H9 (cell line): ENCODE measurements at regions not wholly inside any gene's neighbourhood (a gene's known extent, or its start where the extent isn't known, plus 50 kb on each side); places are given as distances from the start of the nearest gene placed in this dataset.

Experiments used
- DNase-seq: peaks from one replicate; pipeline ENCODE4 v3.0.0-alpha.2; 2017
- H2AFZ ChIP-seq: one replicate; pipeline ENCODE4 v1.6.1; 2013; ENCODE audit warnings: mild to moderate bottlenecking, low read length, control low read depth, moderate library complexity
- H2AK5ac ChIP-seq: 2 replicates; pipeline ENCODE4 v1.6.1; 2013; ENCODE audit warnings: low read length, control low read depth, mixed read lengths; ENCODE audit not compliant: insufficient read length
- H2BK120ac ChIP-seq: one replicate; pipeline ENCODE4 v1.6.1; 2013; ENCODE audit warnings: low read depth, mild to moderate bottlenecking, low read length, control low read depth, inconsistent platforms; ENCODE audit not compliant: poor library complexity, severe bottlenecking
- H2BK12ac ChIP-seq: 2 replicates; pipeline ENCODE4 v1.6.1; 2013; ENCODE audit warnings: low read length, control low read depth, mixed read lengths, low read depth; ENCODE audit not compliant: insufficient read length
- H2BK15ac ChIP-seq: 2 replicates; pipeline ENCODE4 v1.6.1; 2013; ENCODE audit warnings: low read depth, low read length, control low read depth
- H2BK20ac ChIP-seq: one replicate; pipeline ENCODE4 v1.6.1; 2013; ENCODE audit warnings: low read depth, mild to moderate bottlenecking, low read length, control low read depth, inconsistent platforms; ENCODE audit not compliant: poor library complexity, severe bottlenecking
- H2BK5ac ChIP-seq: 2 replicates; pipeline ENCODE4 v1.6.1; 2013; ENCODE audit warnings: low read length, control low read depth, mixed read lengths; ENCODE audit not compliant: insufficient read length
- H3K14ac ChIP-seq: 2 replicates; pipeline ENCODE4 v1.6.1; 2013; ENCODE audit warnings: low read length, control low read depth; ENCODE audit not compliant: insufficient read depth
- H3K18ac ChIP-seq: 2 replicates; pipeline ENCODE4 v1.6.1; 2013; ENCODE audit warnings: low read depth, mild to moderate bottlenecking, mixed read lengths, low read length, control low read depth; ENCODE audit not compliant: insufficient read length
- H3K23ac ChIP-seq: 2 replicates; pipeline ENCODE4 v1.6.1; 2013; ENCODE audit warnings: low read length, control low read depth, mixed read lengths, low read depth; ENCODE audit not compliant: insufficient read length
- H3K23me2 ChIP-seq: 2 replicates; pipeline ENCODE4 v1.6.1; 2013; ENCODE audit warnings: low read depth, mild to moderate bottlenecking, mixed read lengths, low read length, control low read depth; ENCODE audit not compliant: insufficient read length, poor library complexity, severe bottlenecking
- H3K27ac ChIP-seq: 2 replicates; pipeline ENCODE4 v1.5.1; 2013; ENCODE audit warnings: low read length, control low read depth, mixed read lengths, low read depth; ENCODE audit not compliant: insufficient read length
- H3K27me3 ChIP-seq: 2 replicates; pipeline ENCODE4 v1.6.1; 2013; ENCODE audit warnings: low read length, control low read depth, inconsistent platforms; ENCODE audit not compliant: insufficient read depth
- H3K4ac ChIP-seq: 2 replicates; pipeline ENCODE4 v1.6.1; 2013; ENCODE audit warnings: low read depth, mild to moderate bottlenecking, control low read depth, inconsistent platforms, low read length, moderate library complexity
- H3K4me1 ChIP-seq: 2 replicates; pipeline ENCODE4 v1.6.1; 2013; ENCODE audit warnings: low read length, control low read depth, inconsistent platforms; ENCODE audit not compliant: insufficient read depth
- H3K4me2 ChIP-seq: 2 replicates; pipeline ENCODE4 v1.6.1; 2013; ENCODE audit warnings: low read length, control low read depth, mixed read lengths; ENCODE audit not compliant: insufficient read length, insufficient read depth
- H3K56ac ChIP-seq: 2 replicates; pipeline ENCODE4 v1.6.1; 2013; ENCODE audit warnings: low read depth, mild to moderate bottlenecking, mixed read lengths, low read length, control low read depth; ENCODE audit not compliant: insufficient read length
- H3K79me1 ChIP-seq: 2 replicates; pipeline ENCODE4 v1.6.1; 2013; ENCODE audit warnings: low read depth, mild to moderate bottlenecking, moderate library complexity, low read length, control low read depth, inconsistent platforms; ENCODE audit not compliant: insufficient read depth, poor library complexity, severe bottlenecking
- H3K79me2 ChIP-seq: 2 replicates; pipeline ENCODE4 v1.6.1; 2013; ENCODE audit warnings: low read length, control low read depth, inconsistent platforms; ENCODE audit not compliant: insufficient read depth
- H3K9ac ChIP-seq: 2 replicates; pipeline ENCODE4 v1.6.1; 2013; ENCODE audit warnings: low read length, control low read depth, mixed read lengths; ENCODE audit not compliant: insufficient read length; ENCODE audit errors: extremely low read depth
- H3K9me3 ChIP-seq: one replicate; pipeline ENCODE4 v1.6.1; 2013; ENCODE audit warnings: low read depth, low read length, inconsistent platforms; ENCODE audit not compliant: control insufficient read depth
- H3T11ph ChIP-seq: one replicate; pipeline ENCODE4 v1.6.1; 2013; ENCODE audit warnings: mild to moderate bottlenecking, low read length, control low read depth, inconsistent platforms
- H4K20me1 ChIP-seq: one replicate; pipeline ENCODE4 v1.6.1; 2013; ENCODE audit not compliant: control insufficient read depth, insufficient read length, insufficient read depth
- H4K5ac ChIP-seq: 2 replicates; pipeline ENCODE4 v1.6.1; 2013; ENCODE audit warnings: low read depth, mild to moderate bottlenecking, mixed read lengths, low read length, control low read depth; ENCODE audit not compliant: insufficient read length
- H4K8ac ChIP-seq: replicated peaks from 2 replicates; pipeline ENCODE4 v1.6.1; 2013; ENCODE audit warnings: low read length, control low read depth, mixed read lengths, low read depth; ENCODE audit not compliant: insufficient read length
- H4K91ac ChIP-seq: 2 replicates; pipeline ENCODE4 v1.6.1; 2013; ENCODE audit warnings: low read depth, mild to moderate bottlenecking, moderate library complexity, mixed read lengths, low read length, control low read depth; ENCODE audit not compliant: insufficient read length
- H3K27ac Mint-ChIP-seq, 3 experiments: 2 replicates in 2 of 3; 3 replicates in 1 of 3; pipeline ENCODE4 v1.8.0; 2020 to 2021; ENCODE audit warnings: mixed read lengths in 3 of 3, mild to moderate bottlenecking in 1 of 3, moderate library complexity in 1 of 3
- H3K27me3 Mint-ChIP-seq: 2 replicates; pipeline ENCODE4 v1.8.0; 2021; ENCODE audit warnings: low read depth, mild to moderate bottlenecking, moderate library complexity, mixed read lengths
- H3K36me3 Mint-ChIP-seq, 3 experiments: 2 replicates in 2 of 3; 3 replicates in 1 of 3; pipeline ENCODE4 v1.8.0; 2020 to 2021; ENCODE audit warnings: low read depth in 3 of 3, mixed read lengths in 3 of 3; ENCODE audit not compliant: insufficient read depth in 1 of 3
- H3K4me1 Mint-ChIP-seq, 2 experiments: 2 replicates each; pipeline ENCODE4 v1.8.0; 2020; ENCODE audit warnings: mixed read lengths in 2 of 2
- H3K4me3 Mint-ChIP-seq, 2 experiments: 2 replicates in 1 of 2; 3 replicates in 1 of 2; pipeline ENCODE4 v1.8.0; 2020 to 2021; ENCODE audit warnings: mild to moderate bottlenecking in 2 of 2, mixed read lengths in 2 of 2, moderate library complexity in 1 of 2
- H3K9me3 Mint-ChIP-seq, 2 experiments: 2 replicates in 1 of 2; 3 replicates in 1 of 2; pipeline ENCODE4 v1.8.0; 2020; ENCODE audit warnings: mild to moderate bottlenecking in 2 of 2, mixed read lengths in 2 of 2, moderate library complexity in 1 of 2
- WGBS: extraction: QIAGEN DNeasy Blood & Tissue Kit; methylation state at CpG from one replicate; pipeline ENCODE4 v1.1.7; 2013; ENCODE audit warnings: missing lambda C conversion rate, low lambda C conversion rate, mixed read lengths; ENCODE audit not compliant: insufficient read length; ENCODE audit errors: extremely low coverage; 5-methylcytosine and 5-hydroxymethylcytosine counted together
- TF ChIP-seq, protein P1 (sequence below): fragments of 200-600 bp; sonication (generic); conservative IDR thresholded peaks from 3 replicates; pipeline ENCODE4 v1.8.0; 2021; ENCODE audit warnings: antibody characterized with exemption, mild to moderate bottlenecking

DNA sequence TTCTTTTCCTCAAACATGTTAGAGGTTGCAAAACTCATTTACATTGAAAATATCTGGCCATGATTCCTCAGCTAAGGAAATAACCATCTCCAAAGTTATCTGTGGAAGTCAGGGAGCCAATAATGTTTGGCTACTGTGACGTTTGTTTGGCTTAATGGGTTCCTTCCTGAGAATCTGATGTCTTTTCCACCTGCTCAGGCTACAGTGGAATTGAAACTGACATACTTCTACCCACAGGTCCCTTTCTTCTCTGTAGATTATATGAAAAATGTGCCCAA lies 221.1 kb upstream of the XYLT1 start:
- no peaks in the 10 kb centered on the region for H3K79me2 ChIP-seq
- no peak overlapping the region for H2BK120ac ChIP-seq
- no peak overlapping the region for H3K4me3 Mint-ChIP-seq
- no peaks in the 10 kb centered on the region; the same call in 1 of the 2 replicates for H3K4me1 ChIP-seq
- H3K9me3 ChIP-seq, result no peaks in the 10 kb centered on the region
- TF ChIP-seq, protein P1, sequence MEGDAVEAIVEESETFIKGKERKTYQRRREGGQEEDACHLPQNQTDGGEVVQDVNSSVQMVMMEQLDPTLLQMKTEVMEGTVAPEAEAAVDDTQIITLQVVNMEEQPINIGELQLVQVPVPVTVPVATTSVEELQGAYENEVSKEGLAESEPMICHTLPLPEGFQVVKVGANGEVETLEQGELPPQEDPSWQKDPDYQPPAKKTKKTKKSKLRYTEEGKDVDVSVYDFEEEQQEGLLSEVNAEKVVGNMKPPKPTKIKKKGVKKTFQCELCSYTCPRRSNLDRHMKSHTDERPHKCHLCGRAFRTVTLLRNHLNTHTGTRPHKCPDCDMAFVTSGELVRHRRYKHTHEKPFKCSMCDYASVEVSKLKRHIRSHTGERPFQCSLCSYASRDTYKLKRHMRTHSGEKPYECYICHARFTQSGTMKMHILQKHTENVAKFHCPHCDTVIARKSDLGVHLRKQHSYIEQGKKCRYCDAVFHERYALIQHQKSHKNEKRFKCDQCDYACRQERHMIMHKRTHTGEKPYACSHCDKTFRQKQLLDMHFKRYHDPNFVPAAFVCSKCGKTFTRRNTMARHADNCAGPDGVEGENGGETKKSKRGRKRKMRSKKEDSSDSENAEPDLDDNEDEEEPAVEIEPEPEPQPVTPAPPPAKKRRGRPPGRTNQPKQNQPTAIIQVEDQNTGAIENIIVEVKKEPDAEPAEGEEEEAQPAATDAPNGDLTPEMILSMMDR, result no peak
- H3K23ac ChIP-seq, result no peak overlapping the region
- no peak overlapping the region for H3K56ac ChIP-seq
- H3K23me2 ChIP-seq, result no peaks in the 10 kb centered on the region
- H2BK20ac ChIP-seq, result no peak overlapping the region
- no peaks in the 10 kb centered on the region for H3K9me3 Mint-ChIP-seq
- DNase-seq, result no peak
- H4K8ac ChIP-seq, result no peak overlapping the region
- no peak overlapping the region for H2BK5ac ChIP-seq
- no peak overlapping the region for H2BK12ac ChIP-seq
- no CpG with 5 or more reads among the region's 1 CpG for WGBS
- no peak overlapping the region for H2AK5ac ChIP-seq
- no peak overlapping the region for H4K5ac ChIP-seq
- no peak overlapping the region for H3K9ac ChIP-seq
- no peak overlapping the region for H3T11ph ChIP-seq
- no peak overlapping the region for H4K91ac ChIP-seq
- no peak overlapping the region for H3K14ac ChIP-seq
- no peaks in the 10 kb centered on the region for H3K27me3 ChIP-seq
- peaks cover 5 to 10% of the 10 kb centered on the region in 2 experiments; a peak in 3 of 4 replicates for H3K4me1 Mint-ChIP-seq
- H2AFZ ChIP-seq, result no peak overlapping the region
- no peaks in the 10 kb centered on the region for H4K20me1 ChIP-seq
- no peak overlapping the region for H3K27ac ChIP-seq
- H3K27me3 Mint-ChIP-seq, result no peaks in the 10 kb centered on the region; the same call in 1 of the 2 replicates
- H3K4ac ChIP-seq, result no peak overlapping the region
- no peak overlapping the region for H3K4me2 ChIP-seq
- no peak overlapping the region for H2BK15ac ChIP-seq
- H3K18ac ChIP-seq, result no peak overlapping the region
- H3K79me1 ChIP-seq, result no peaks in the 10 kb centered on the region
- H3K27ac Mint-ChIP-seq, result no peak overlapping the region
- H3K36me3 Mint-ChIP-seq, result no peaks in the 10 kb centered on the region
